ENCODE measurements at regions not wholly inside any gene's neighbourhood (a gene's known extent, or its start where the extent isn't known, plus 50 kb on each side); places are given as distances from the start of the nearest gene placed in this dataset.
A peak's percentile ranks its signal among the peaks of the same experiment; 100 is the strongest.

GRCh38 chr3:74089814-74090213 lies 465.1 kb upstream of the PDZRN3 start:
- Histone ChIP-seq H3K36me3 (ENCODE audit: low read depth) (no peaks in the 10 kb centered on the region), H3K27ac (ENCODE audit: poor library complexity, severe bottlenecking) (no peak overlapping the region), H3K9me3 (ENCODE audit: severe bottlenecking) (no peaks in the 10 kb centered on the region), H3K27me3 (ENCODE audit: insufficient read depth, poor library complexity, severe bottlenecking) (no peaks in the 10 kb centered on the region), H3K4me3 (ENCODE audit: severe bottlenecking) (no peak overlapping the region), H3K4me1 (ENCODE audit: insufficient read depth, poor library complexity, severe bottlenecking) (no peaks in the 10 kb centered on the region)
- ATAC-seq (ENCODE audit: low read depth) (no peak), DNase-seq (ENCODE audit: low spot score) (no peak)
- TF ChIP-seq CTCF (IDR thresholded peaks at IDR 0.05; ENCODE audit: poor library complexity, severe bottlenecking) = no peak

GRCh38 chr3:74080056-74080461 lies 455.3 kb upstream of the PDZRN3 start:
- ATAC-seq (ENCODE audit: low read depth) = no peak
- Histone ChIP-seq H3K27ac (ENCODE audit: poor library complexity, severe bottlenecking) (no peak overlapping the region), H3K9me3 (ENCODE audit: severe bottlenecking) (no peaks in the 10 kb centered on the region), H3K27me3 (ENCODE audit: insufficient read depth, poor library complexity, severe bottlenecking) (no peaks in the 10 kb centered on the region), H3K4me3 (ENCODE audit: severe bottlenecking) (no peak overlapping the region), H3K4me1 (ENCODE audit: insufficient read depth, poor library complexity, severe bottlenecking) (no peaks in the 10 kb centered on the region), H3K36me3 (ENCODE audit: low read depth) (no peaks in the 10 kb centered on the region)
- no peak for DNase-seq (ENCODE audit: low spot score)
- TF ChIP-seq CTCF (IDR thresholded peaks at IDR 0.05; ENCODE audit: poor library complexity, severe bottlenecking) = no peak

GRCh38 chr3:74075241-74075640 lies 450.5 kb upstream of the PDZRN3 start:
- H3K27me3 ChIP-seq (ENCODE audit: insufficient read depth, poor library complexity, severe bottlenecking) = no peaks in the 10 kb centered on the region
- no peak overlapping the region for H3K27ac ChIP-seq (ENCODE audit: poor library complexity, severe bottlenecking)
- no peaks in the 10 kb centered on the region for H3K36me3 ChIP-seq (ENCODE audit: low read depth)
- TF ChIP-seq CTCF (IDR thresholded peaks at IDR 0.05; ENCODE audit: poor library complexity, severe bottlenecking) = no peak
- no peak for DNase-seq (ENCODE audit: low spot score)
- no peak for ATAC-seq (ENCODE audit: low read depth)
- H3K4me3 ChIP-seq (ENCODE audit: severe bottlenecking) = no peak overlapping the region
- H3K4me1 ChIP-seq (ENCODE audit: insufficient read depth, poor library complexity, severe bottlenecking) = no peaks in the 10 kb centered on the region
- no peaks in the 10 kb centered on the region for H3K9me3 ChIP-seq (ENCODE audit: severe bottlenecking)

- Histone ChIP-seq H3K4me1 (ENCODE audit: insufficient read depth, poor library complexity, severe bottlenecking) (no peaks in the 10 kb centered on the region), H3K27me3 (ENCODE audit: insufficient read depth, poor library complexity, severe bottlenecking) (no peaks in the 10 kb centered on the region), H3K4me3 (ENCODE audit: severe bottlenecking) (no peak overlapping the region), H3K9me3 (ENCODE audit: severe bottlenecking) (no peaks in the 10 kb centered on the region), H3K36me3 (ENCODE audit: low read depth) (no peaks in the 10 kb centered on the region), H3K27ac (ENCODE audit: poor library complexity, severe bottlenecking) (no peak overlapping the region)
- no peak for TF ChIP-seq CTCF (IDR thresholded peaks at IDR 0.05; ENCODE audit: poor library complexity, severe bottlenecking)
- ATAC-seq (ENCODE audit: low read depth) (no peak), DNase-seq (ENCODE audit: low spot score) (no peak)
Measured at GRCh38 chr3:74074700-74075099, 450.0 kb upstream of the PDZRN3 start.

- Histone ChIP-seq H3K4me3 (ENCODE audit: severe bottlenecking) (no peak overlapping the region), H3K4me1 (ENCODE audit: insufficient read depth, poor library complexity, severe bottlenecking) (no peaks in the 10 kb centered on the region), H3K27me3 (ENCODE audit: insufficient read depth, poor library complexity, severe bottlenecking) (no peaks in the 10 kb centered on the region), H3K27ac (ENCODE audit: poor library complexity, severe bottlenecking) (no peak overlapping the region), H3K9me3 (ENCODE audit: severe bottlenecking) (no peaks in the 10 kb centered on the region), H3K36me3 (ENCODE audit: low read depth) (no peaks in the 10 kb centered on the region)
- TF ChIP-seq CTCF (IDR thresholded peaks at IDR 0.05; ENCODE audit: poor library complexity, severe bottlenecking) = peak; percentile 15
- peak; percentile 40; the same call in 1 of the 3 replicates for ATAC-seq (ENCODE audit: low read depth)
- DNase-seq (ENCODE audit: low spot score) = no peak
Measured at GRCh38 chr3:74067296-74067695, 442.6 kb upstream of the PDZRN3 start.

Measured in RWPE2 (cell line).